NCI-H1105 (cell line): ENCODE measurements at regions not wholly inside any gene's neighbourhood (a gene's known extent, or its start where the extent isn't known, plus 50 kb on each side); places are given as distances from the start of the nearest gene placed in this dataset.

Experiments used
- DNase-seq: peaks from one replicate; lab custom pipeline; 2025; lab: John Stamatoyannopoulos, UW

- no peak for DNase-seq
These were observed 103.3 kb upstream of the BOD1 start for GRCh38 chr5:173719731-173720082.

- no peak for DNase-seq
These were observed 104.0 kb upstream of the BOD1 start for GRCh38 chr5:173720286-173720952.

- no peak for DNase-seq
These were observed 104.6 kb upstream of the BOD1 start for GRCh38 chr5:173720953-173721600.

GRCh38 chr5:173721601-173722232 is 105.3 kb upstream of the BOD1 start:
- DNase-seq, result no peak

GRCh38 chr5:173726846-173727557 is 110.6 kb upstream of the BOD1 start:
- DNase-seq, result no peak

GRCh38 chr5:173727839-173728778 is 111.7 kb upstream of the BOD1 start:
- DNase-seq, result peak; percentile 14

GRCh38 chr5:173729079-173729765 is 112.8 kb upstream of the BOD1 start:
- DNase-seq, result no peak

- no peak for DNase-seq
These were observed 114.3 kb upstream of the BOD1 start for GRCh38 chr5:173730632-173731298.

- no peak for DNase-seq
These were observed 116.6 kb upstream of the BOD1 start for GRCh38 chr5:173733021-173733420.

GRCh38 chr5:173733425-173733824 is 117.0 kb upstream of the BOD1 start:
- no peak for DNase-seq

GRCh38 chr5:173733831-173734501 is 117.5 kb upstream of the BOD1 start:
- DNase-seq, result no peak

GRCh38 chr5:173734716-173735115 is 118.3 kb upstream of the BOD1 start:
- DNase-seq, result no peak

- no peak for DNase-seq
These were observed 118.7 kb upstream of the BOD1 start for GRCh38 chr5:173735184-173735583.

- no peak for DNase-seq
These were observed 119.2 kb upstream of the BOD1 start for GRCh38 chr5:173735691-173736090.

- no peak for DNase-seq
These were observed 119.9 kb upstream of the BOD1 start for GRCh38 chr5:173736374-173736773.

- no peak for DNase-seq
These were observed 120.5 kb upstream of the BOD1 start for GRCh38 chr5:173736923-173737412.

GRCh38 chr5:173739741-173740140 is 123.3 kb upstream of the BOD1 start:
- no peak for DNase-seq

- no peak for DNase-seq
These were observed 124.0 kb upstream of the BOD1 start for GRCh38 chr5:173740400-173740799.

GRCh38 chr5:173741087-173741486 is 124.6 kb upstream of the BOD1 start:
- DNase-seq, result no peak
